Immature natural killer cell (primary cell): ENCODE measurements at regions not wholly inside any gene's neighbourhood (a gene's known extent, or its start where the extent isn't known, plus 50 kb on each side); places are given as distances from the start of the nearest gene placed in this dataset.

Source experiments
- DNase-seq, 3 donors: peaks; one replicate each; pipeline ENCODE4 v3.0.0; 2022; ENCODE audit warnings: mixed read lengths in 1 of 3
- H3K27ac Mint-ChIP-seq, 6 donors: one replicate each; pipeline ENCODE4 v1.8.0; 2020; ENCODE audit warnings: mixed read lengths in 6 of 6, mild to moderate bottlenecking in 5 of 6, inconsistent platforms in 4 of 6, moderate library complexity in 3 of 6
- H3K27me3 Mint-ChIP-seq, 3 donors: one replicate each; pipeline ENCODE4 v1.8.0; 2020 to 2021; ENCODE audit warnings: low read depth in 3 of 3, mild to moderate bottlenecking in 3 of 3, mixed read lengths in 3 of 3, moderate library complexity in 3 of 3, inconsistent platforms in 1 of 3
- H3K36me3 Mint-ChIP-seq, 3 donors: one replicate each; pipeline ENCODE4 v1.8.0; 2020; ENCODE audit warnings: mixed read lengths in 3 of 3, inconsistent platforms in 2 of 3, mild to moderate bottlenecking in 2 of 3
- H3K4me1 Mint-ChIP-seq, 2 donors: one replicate each; pipeline ENCODE4 v1.8.0; 2020; ENCODE audit warnings: inconsistent platforms in 2 of 2, mild to moderate bottlenecking in 2 of 2, mixed read lengths in 2 of 2, moderate library complexity in 1 of 2
- H3K4me3 Mint-ChIP-seq, 5 donors: one replicate each; pipeline ENCODE4 v1.8.0; 2020; ENCODE audit warnings: mild to moderate bottlenecking in 5 of 5, mixed read lengths in 5 of 5, inconsistent platforms in 3 of 5, moderate library complexity in 3 of 5
- H3K9me3 Mint-ChIP-seq, 6 donors: one replicate each; pipeline ENCODE4 v1.8.0; 2020; ENCODE audit warnings: mild to moderate bottlenecking in 6 of 6, mixed read lengths in 6 of 6, inconsistent platforms in 4 of 6, moderate library complexity in 3 of 6

- Mint-ChIP-seq H3K27ac (no peak overlapping the region), H3K4me1 (no peaks in the 10 kb centered on the region), H3K4me3 (no peak overlapping the region), H3K36me3 (no peaks in the 10 kb centered on the region), H3K27me3 (peaks cover 0 to 4% (median 1%) of the 10 kb centered on the region in 3 donors), H3K9me3 (no peaks in the 10 kb centered on the region)
- no peak for DNase-seq
These were observed 102.6 kb upstream of the GAP43 start for GRCh38 chr3:115520651-115521245.

DNA sequence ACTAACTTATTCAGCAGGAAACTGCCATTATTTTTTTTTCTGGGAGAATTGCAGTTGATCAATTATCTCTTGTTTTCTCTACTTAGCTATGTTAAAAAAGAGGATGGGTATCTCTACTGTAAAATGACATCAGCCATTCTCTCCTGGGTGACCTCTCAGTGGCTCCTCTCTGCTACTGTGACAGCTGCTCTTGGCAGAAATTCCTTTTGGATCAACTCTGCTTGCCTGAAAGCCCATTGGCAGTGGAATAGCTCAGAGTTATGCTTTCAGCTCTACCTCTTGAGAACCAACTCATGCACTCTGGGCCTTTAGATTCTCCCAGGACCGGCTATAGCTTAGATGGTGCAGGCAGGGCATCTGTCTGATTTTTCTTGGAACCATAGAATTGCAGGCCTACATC, 99.9 kb upstream of the GAP43 start:
- no peaks in the 10 kb centered on the region for H3K9me3 Mint-ChIP-seq
- peaks cover 0 to 2% (median 2%) of the 10 kb centered on the region in 3 donors for H3K27me3 Mint-ChIP-seq
- H3K4me1 Mint-ChIP-seq, result no peaks in the 10 kb centered on the region
- no peak overlapping the region for H3K27ac Mint-ChIP-seq
- H3K4me3 Mint-ChIP-seq, result no peak overlapping the region
- no peak for DNase-seq
- no peaks in the 10 kb centered on the region for H3K36me3 Mint-ChIP-seq

DNA sequence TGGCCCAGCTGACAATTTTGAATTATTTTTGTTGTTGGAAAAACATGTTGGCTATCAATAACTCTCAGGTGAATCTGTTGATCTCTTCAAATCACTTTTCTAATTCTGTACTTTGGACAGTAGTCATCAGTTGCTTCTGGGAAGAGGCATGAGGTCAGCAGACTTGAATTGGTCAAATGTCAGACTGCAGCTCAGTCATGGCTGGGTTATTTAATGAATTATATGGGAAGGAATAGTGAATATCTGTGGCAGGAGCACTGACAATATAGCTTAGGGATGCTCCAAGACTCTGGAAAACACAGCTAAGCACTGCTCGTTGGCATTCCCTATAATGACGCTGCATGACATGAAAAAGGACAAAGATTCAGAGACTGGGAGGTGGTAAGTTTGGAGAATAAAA, 98.8 kb upstream of the GAP43 start:
- no peaks in the 10 kb centered on the region for H3K36me3 Mint-ChIP-seq
- no peaks in the 10 kb centered on the region for H3K9me3 Mint-ChIP-seq
- H3K4me3 Mint-ChIP-seq, result no peak overlapping the region
- H3K27ac Mint-ChIP-seq, result no peak overlapping the region
- DNase-seq, result no peak
- H3K4me1 Mint-ChIP-seq, result no peaks in the 10 kb centered on the region
- peaks cover 0 to 5% (median 2%) of the 10 kb centered on the region in 3 donors for H3K27me3 Mint-ChIP-seq

- no peak overlapping the region for H3K4me3 Mint-ChIP-seq
- H3K36me3 Mint-ChIP-seq, result no peaks in the 10 kb centered on the region
- no peaks in the 10 kb centered on the region for H3K4me1 Mint-ChIP-seq
These were observed 97.6 kb upstream of the GAP43 start for GRCh38 chr3:115525731-115526130.

GRCh38 chr3:115533218-115533617, 90.1 kb upstream of the GAP43 start:
- Mint-ChIP-seq H3K4me1 (no peaks in the 10 kb centered on the region), H3K27me3 (peaks cover 0 to 2% (median 0%) of the 10 kb centered on the region in 3 donors), H3K4me3 (no peak overlapping the region), H3K9me3 (peaks cover 0 to 10% (median 0%) of the 10 kb centered on the region in 6 donors), H3K27ac (no peak overlapping the region), H3K36me3 (no peaks in the 10 kb centered on the region)
- no peak for DNase-seq

More at GRCh38 chr3:115525731-115526130, 97.6 kb upstream of the GAP43 start:
- Mint-ChIP-seq H3K27me3 (peaks cover 0 to 5% (median 2%) of the 10 kb centered on the region in 3 donors), H3K9me3 (peaks cover 0 to 2% (median 0%) of the 10 kb centered on the region in 6 donors), H3K27ac (no peak overlapping the region)
- no peak for DNase-seq

DNA sequence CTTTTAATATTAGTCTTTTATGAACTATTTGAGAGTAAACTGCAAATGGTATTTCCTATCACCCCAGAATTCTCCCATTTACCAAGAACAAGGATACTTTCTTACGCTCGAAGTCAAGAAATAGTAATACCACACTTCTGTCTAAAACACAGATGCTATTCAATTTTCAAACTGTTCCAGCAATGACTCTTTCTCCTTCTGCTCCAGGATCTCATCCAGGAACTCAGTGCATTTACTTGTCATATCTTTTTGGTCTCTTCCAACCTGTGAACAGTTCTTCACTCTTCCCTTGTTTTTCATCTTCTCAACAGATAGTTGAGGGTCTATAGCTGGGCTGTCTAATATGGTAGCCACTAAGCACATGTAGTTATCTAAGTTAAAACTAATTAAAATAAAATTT, 87.1 kb upstream of the GAP43 start:
- H3K36me3 Mint-ChIP-seq, result no peaks in the 10 kb centered on the region
- no peak for DNase-seq
- H3K4me1 Mint-ChIP-seq, result no peaks in the 10 kb centered on the region
- H3K27ac Mint-ChIP-seq, result no peak overlapping the region
- H3K27me3 Mint-ChIP-seq, result peaks cover 0 to 2% (median 0%) of the 10 kb centered on the region in 3 donors
- H3K4me3 Mint-ChIP-seq, result no peak overlapping the region
- peaks cover 0 to 10% (median 0%) of the 10 kb centered on the region in 6 donors for H3K9me3 Mint-ChIP-seq

- H3K27me3 Mint-ChIP-seq, result peaks cover 0 to 2% (median 1%) of the 10 kb centered on the region in 3 donors
- no peaks in the 10 kb centered on the region for H3K4me1 Mint-ChIP-seq
- DNase-seq, result no peak
- H3K27ac Mint-ChIP-seq, result no peak overlapping the region
- H3K9me3 Mint-ChIP-seq, result peaks cover 0 to 3% (median 0%) of the 10 kb centered on the region in 6 donors
- H3K36me3 Mint-ChIP-seq, result no peaks in the 10 kb centered on the region
- no peak overlapping the region for H3K4me3 Mint-ChIP-seq
These were observed 85.6 kb upstream of the GAP43 start for GRCh38 chr3:115537669-115538068.

GRCh38 chr3:115547207-115547606, 76.1 kb upstream of the GAP43 start:
- H3K27me3 Mint-ChIP-seq, result peaks cover 0 to 5% (median 2%) of the 10 kb centered on the region in 3 donors
- no peak overlapping the region for H3K27ac Mint-ChIP-seq
- no peaks in the 10 kb centered on the region for H3K4me1 Mint-ChIP-seq
- no peak for DNase-seq
- H3K36me3 Mint-ChIP-seq, result no peaks in the 10 kb centered on the region
- no peaks in the 10 kb centered on the region for H3K9me3 Mint-ChIP-seq
- no peak overlapping the region for H3K4me3 Mint-ChIP-seq

DNA sequence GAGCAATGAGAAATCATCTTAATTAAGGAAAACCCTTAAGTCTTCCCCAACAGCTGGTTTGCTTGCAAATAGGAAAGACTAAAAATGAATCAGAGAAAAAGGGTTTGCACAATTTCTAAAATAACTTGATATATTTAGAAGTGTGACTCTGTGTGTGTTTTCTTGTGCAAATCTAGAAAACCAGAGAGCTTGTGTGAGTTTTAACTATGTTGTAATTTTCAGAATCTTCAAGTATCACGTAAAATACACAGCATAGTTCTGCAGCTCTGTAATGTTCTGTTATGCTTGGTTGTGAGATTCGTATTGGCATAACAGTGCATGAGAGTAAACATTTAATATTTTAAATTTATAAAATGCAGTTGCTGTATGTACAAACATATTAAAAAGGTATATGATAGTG, 74.7 kb upstream of the GAP43 start:
- Mint-ChIP-seq H3K27ac (no peak overlapping the region), H3K4me1 (no peaks in the 10 kb centered on the region), H3K36me3 (no peaks in the 10 kb centered on the region), H3K27me3 (peaks cover 0 to 6% (median 2%) of the 10 kb centered on the region in 3 donors), H3K4me3 (no peak overlapping the region), H3K9me3 (no peaks in the 10 kb centered on the region)
- DNase-seq, result no peak

DNA sequence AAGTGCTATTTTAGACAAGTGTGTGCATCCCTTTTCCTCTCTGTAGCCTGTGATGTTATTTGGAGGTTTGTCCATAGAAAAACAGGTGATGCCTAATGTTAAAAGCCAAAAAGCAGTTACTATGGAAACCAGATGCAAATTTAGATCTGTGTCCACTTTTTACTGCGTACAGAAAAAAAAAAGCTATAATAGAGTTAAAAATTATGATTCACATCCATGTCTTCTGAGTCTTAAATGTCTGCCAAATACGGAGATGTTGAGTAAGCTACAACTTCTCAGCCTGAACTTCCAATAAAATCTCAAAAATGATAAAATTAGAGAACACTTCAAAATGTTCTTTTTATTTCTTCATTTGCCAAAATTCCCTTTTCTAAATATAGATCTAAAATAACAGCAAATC, 74.2 kb upstream of the GAP43 start:
- Mint-ChIP-seq H3K27ac (no peak overlapping the region), H3K9me3 (no peaks in the 10 kb centered on the region), H3K27me3 (peaks cover 0 to 6% (median 2%) of the 10 kb centered on the region in 3 donors), H3K4me3 (no peak overlapping the region), H3K4me1 (no peaks in the 10 kb centered on the region), H3K36me3 (no peaks in the 10 kb centered on the region)
- no peak for DNase-seq

DNA sequence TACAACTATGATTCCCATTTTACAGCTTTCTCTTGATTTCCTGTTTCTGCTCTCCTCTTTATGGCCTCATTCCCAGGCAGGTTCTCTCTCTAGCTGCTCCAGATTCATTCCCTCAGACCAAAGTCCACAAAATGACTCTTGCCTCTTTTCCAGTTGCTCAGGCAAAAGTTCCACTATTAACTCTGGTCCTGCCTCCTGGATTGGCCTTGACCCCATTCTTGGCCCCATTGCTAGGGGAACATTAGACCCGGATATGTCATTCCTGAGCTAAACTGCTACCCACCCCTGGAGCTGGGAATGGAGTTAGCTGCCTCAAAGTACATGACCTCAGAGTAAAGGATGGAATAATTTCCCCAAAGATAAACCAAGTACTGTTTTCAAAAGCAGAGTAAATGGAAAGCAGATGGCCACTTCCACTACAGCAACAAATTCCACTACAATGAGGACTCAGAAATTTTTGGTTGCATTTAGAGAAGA, 73.0 kb upstream of the GAP43 start:
- H3K36me3 Mint-ChIP-seq, result no peaks in the 10 kb centered on the region
- H3K27me3 Mint-ChIP-seq, result peaks cover 0 to 9% (median 0%) of the 10 kb centered on the region in 3 donors
- no peak overlapping the region for H3K27ac Mint-ChIP-seq
- H3K4me1 Mint-ChIP-seq, result no peaks in the 10 kb centered on the region
- no peak overlapping the region for H3K4me3 Mint-ChIP-seq
- no peak for DNase-seq
- H3K9me3 Mint-ChIP-seq, result no peaks in the 10 kb centered on the region

DNA sequence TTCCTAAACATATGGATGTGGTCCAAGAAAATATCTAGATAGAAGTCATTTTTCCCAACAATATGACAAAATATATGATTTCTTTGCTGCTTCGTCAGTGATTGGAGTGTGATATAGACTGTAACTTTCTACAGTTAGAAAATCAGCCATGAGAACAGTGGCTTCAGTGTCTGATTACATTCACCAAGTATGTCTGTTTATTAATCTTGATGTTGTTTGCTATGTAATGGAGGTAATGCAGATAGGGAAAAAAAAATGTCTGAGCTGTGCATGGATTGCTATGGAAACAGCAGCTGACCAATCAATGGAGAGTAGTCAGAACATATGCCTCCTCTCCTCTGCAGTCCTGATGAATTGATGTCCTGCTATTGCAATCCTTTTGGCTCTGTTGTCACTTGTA, 72.3 kb upstream of the GAP43 start:
- Mint-ChIP-seq H3K27ac (no peak overlapping the region), H3K4me3 (no peak overlapping the region), H3K27me3 (peaks cover 0 to 9% (median 0%) of the 10 kb centered on the region in 3 donors), H3K9me3 (no peaks in the 10 kb centered on the region), H3K4me1 (no peaks in the 10 kb centered on the region), H3K36me3 (no peaks in the 10 kb centered on the region)
- no peak for DNase-seq

DNA sequence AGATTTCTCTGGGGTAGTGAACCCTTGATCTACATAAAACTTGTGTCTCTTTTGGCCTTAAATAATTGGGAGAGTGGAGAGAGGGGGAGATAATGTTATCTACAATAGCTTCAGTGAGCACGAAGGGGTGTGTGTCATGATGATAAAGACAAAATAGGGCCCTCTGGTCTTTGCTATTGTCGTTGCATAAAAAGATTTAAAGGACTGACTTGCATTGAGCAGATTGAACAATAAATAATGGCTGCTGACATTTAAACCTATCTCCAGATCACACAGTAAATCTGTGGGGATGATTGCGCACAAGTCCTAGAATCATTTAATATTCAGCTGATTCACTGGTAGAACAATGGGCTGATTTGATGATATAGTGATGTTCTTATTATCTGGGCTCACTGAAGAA, 71.3 kb upstream of the GAP43 start:
- Mint-ChIP-seq H3K4me1 (no peaks in the 10 kb centered on the region), H3K9me3 (no peaks in the 10 kb centered on the region), H3K27me3 (peaks cover 0 to 6% (median 0%) of the 10 kb centered on the region in 3 donors), H3K27ac (no peak overlapping the region), H3K4me3 (no peak overlapping the region), H3K36me3 (no peaks in the 10 kb centered on the region)
- no peak for DNase-seq

DNA sequence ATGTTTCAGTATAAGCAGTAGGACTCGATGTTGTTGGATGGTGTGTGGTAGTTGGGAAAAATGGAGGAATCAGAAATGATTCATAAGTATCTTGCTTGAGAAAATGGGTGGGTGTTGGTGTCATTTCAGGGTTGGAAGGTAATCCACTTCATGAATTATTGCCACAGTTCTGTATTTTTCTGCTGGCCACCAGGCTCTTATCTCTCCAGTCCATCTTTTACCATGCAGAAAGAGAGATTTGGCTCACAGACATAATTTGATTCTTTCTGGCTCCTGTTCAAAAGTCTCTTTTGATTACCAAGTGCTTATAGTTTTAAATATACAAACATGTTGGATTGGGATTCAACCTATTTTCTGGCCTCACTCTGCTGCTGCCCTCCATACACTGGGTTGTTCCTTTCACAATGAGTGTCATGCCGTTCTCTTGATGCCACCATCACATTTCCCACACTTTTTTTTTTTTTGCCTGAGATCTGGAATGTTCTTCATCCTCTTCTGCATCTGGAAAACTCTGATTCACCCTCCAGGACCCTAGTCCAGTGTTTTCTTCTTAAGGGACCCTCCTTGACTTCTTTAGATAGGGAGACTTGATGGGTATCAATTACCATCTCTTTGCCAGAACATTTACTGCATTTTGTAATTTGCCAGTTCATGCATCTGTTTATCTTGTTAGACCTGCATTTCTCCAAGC, 69.4 kb upstream of the GAP43 start:
- H3K9me3 Mint-ChIP-seq, result no peaks in the 10 kb centered on the region
- no peak for DNase-seq
- no peaks in the 10 kb centered on the region for H3K36me3 Mint-ChIP-seq
- peaks cover 0 to 4% (median 0%) of the 10 kb centered on the region in 3 donors for H3K27me3 Mint-ChIP-seq
- H3K4me3 Mint-ChIP-seq, result no peak overlapping the region
- no peaks in the 10 kb centered on the region for H3K4me1 Mint-ChIP-seq
- no peak overlapping the region for H3K27ac Mint-ChIP-seq

GRCh38 chr3:115554487-115554807, 68.9 kb upstream of the GAP43 start:
- H3K27me3 Mint-ChIP-seq, result peaks cover 0 to 4% (median 0%) of the 10 kb centered on the region in 3 donors
- H3K9me3 Mint-ChIP-seq, result no peaks in the 10 kb centered on the region
- no peaks in the 10 kb centered on the region for H3K4me1 Mint-ChIP-seq
- no peak for DNase-seq
- no peak overlapping the region for H3K4me3 Mint-ChIP-seq
- no peak overlapping the region for H3K27ac Mint-ChIP-seq
- no peaks in the 10 kb centered on the region for H3K36me3 Mint-ChIP-seq
